ENCODE measurements at regions not wholly inside any gene's neighbourhood (a gene's known extent, or its start where the extent isn't known, plus 50 kb on each side); places are given as distances from the start of the nearest gene placed in this dataset.

GRCh38 chr9:88635151-88635550 is 100.2 kb downstream of the NXNL2 start:
- no peak for TF ChIP-seq CTCF (IDR thresholded peaks at IDR 0.05)
- no peak for TF ChIP-seq POLR2A (IDR thresholded peaks at IDR 0.05)

Measured in lower leg skin (tissue), 3 donors.